Mucosa of descending colon (tissue), 3 donors: ENCODE measurements at regions not wholly inside any gene's neighbourhood (a gene's known extent, or its start where the extent isn't known, plus 50 kb on each side); places are given as distances from the start of the nearest gene placed in this dataset.

Source experiments
- ATAC-seq: fragments of 200-7000 bp; cut with Tn5 transposase; one replicate; pipeline ENCODE4 v1.9.1; 2020; ENCODE audit warnings: mild to moderate bottlenecking, moderate library complexity
- DNase-seq, 3 donors: peaks; one replicate each; pipeline ENCODE4 v3.0.0-alpha.2; 2020
- H3K36me3 ChIP-seq: fragments of 200-600 bp; one replicate; pipeline ENCODE4 v1.8.0; 2021; ENCODE audit warnings: low read depth, mild to moderate bottlenecking
- H3K4me1 ChIP-seq: fragments of 200-600 bp; one replicate; pipeline ENCODE4 v1.8.0; 2021; ENCODE audit warnings: low read depth, mild to moderate bottlenecking
- H3K4me3 ChIP-seq: fragments of 200-600 bp; one replicate; pipeline ENCODE4 v1.8.0; 2021; ENCODE audit warnings: mild to moderate bottlenecking
- H3K9me3 ChIP-seq: fragments of 200-600 bp; one replicate; pipeline ENCODE4 v1.8.0; 2021; ENCODE audit warnings: mild to moderate bottlenecking
- CTCF ChIP-seq: fragments of 200-600 bp; IDR thresholded peaks from one replicate; pipeline ENCODE4 v1.8.0; 2022; ENCODE audit warnings: antibody characterized with exemption, mild to moderate bottlenecking
- intact Hi-C, 2 donors: fragments of 100-400 bp; cut with DNase I in 1 of 2; cut with micrococcal nuclease in 1 of 2; formaldehyde crosslinking; loops; one replicate each; pipeline versions ENCODE4 v1.11.0 to v1.11.1; 2022; cut with DNase I, micrococcal nuclease
- donor health status: DM: no; HTN: no; CAD: no; lungs with moderate emphysema.
- donor health status: DM: no; HTN: no; CAD: no.
- donor health status: DM: no; HTN: yes; CAD: no.

- DNase-seq = no peak
Observed at GRCh38 chr16:35492225-35492624, 2032.8 kb downstream of the TP53TG3F start.

GRCh38 chr16:35497399-35497798, 2038.0 kb downstream of the TP53TG3F start:
- TF ChIP-seq CTCF = no peak
- Histone ChIP-seq H3K36me3 (no peaks in the 10 kb centered on the region), H3K9me3 (peaks cover 68% of the 10 kb centered on the region), H3K4me1 (no peaks in the 10 kb centered on the region), H3K4me3 (no peak overlapping the region)
- DNase-seq (no peak), ATAC-seq (no peak)
- intact Hi-C loops = no loop called here

More at GRCh38 chr16:35492225-35492624, 2032.8 kb downstream of the TP53TG3F start:
- peaks cover 58% of the 10 kb centered on the region for H3K9me3 ChIP-seq
- no peaks in the 10 kb centered on the region for H3K4me1 ChIP-seq
- TF ChIP-seq CTCF = no peak
- intact Hi-C loops = no loop called here
- no peak overlapping the region for H3K4me3 ChIP-seq
- H3K36me3 ChIP-seq = no peaks in the 10 kb centered on the region
- ATAC-seq = no peak

DNA sequence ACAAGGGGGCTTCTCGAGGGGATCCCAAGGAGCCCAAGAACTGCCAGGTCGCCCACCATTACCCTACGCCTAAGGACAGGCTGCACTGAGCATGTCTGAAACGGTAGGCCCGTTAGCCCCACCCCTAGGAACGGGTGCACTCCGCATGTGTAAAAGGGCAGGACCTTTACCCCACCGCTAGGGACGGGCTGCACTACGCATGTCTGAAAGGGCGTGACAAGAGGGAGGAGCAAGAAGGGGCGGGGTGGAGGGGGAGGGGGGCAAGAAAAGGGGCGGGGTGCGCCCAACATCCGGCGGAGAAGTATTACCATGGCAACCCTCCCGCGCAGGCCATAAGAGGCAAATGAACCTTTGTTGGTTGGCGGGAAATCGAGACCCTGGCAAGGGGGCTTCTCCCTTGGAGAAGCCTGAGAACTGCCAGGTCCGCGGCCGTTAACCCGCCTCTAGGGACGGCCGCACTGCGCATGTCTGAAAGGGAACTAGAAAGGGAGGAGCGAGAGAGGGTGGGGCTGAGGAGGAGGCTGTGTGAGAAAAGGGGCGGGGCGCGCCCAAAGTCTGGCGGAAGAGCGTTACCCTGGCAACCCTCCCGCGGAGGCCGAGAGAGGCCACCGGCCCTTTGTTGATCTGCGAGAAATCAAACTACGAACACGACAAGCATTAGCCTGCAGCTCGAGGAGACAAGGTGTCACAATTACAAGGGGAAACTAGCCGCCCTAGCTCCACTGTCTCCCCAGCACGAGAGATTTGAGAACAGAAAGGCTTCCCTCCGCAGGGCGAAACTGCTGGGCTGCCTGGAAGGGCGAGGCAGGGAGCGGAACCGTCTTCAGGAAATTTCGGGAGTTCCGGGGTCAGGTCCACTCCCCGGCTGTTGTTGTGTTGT, 2046.8 kb downstream of the TP53TG3F start:
- DNase-seq (no peak), ATAC-seq (no peak)

GRCh38 chr16:35506898-35507194, 2047.4 kb downstream of the TP53TG3F start:
- DNase-seq (no peak), ATAC-seq (no peak)
- H3K4me1 ChIP-seq = no peaks in the 10 kb centered on the region
- H3K4me3 ChIP-seq = no peak overlapping the region
- intact Hi-C loops = no loop called here
- TF ChIP-seq CTCF = no peak
- H3K9me3 ChIP-seq = peaks cover 59% of the 10 kb centered on the region
- H3K36me3 ChIP-seq = no peaks in the 10 kb centered on the region

More for the DNA sequence above, 2046.8 kb downstream of the TP53TG3F start:
- no peaks in the 10 kb centered on the region for H3K36me3 ChIP-seq
- no peak overlapping the region for H3K4me3 ChIP-seq
- H3K4me1 ChIP-seq = no peaks in the 10 kb centered on the region
- intact Hi-C loops = no loop called here
- TF ChIP-seq CTCF = no peak
- H3K9me3 ChIP-seq = peaks cover 59% of the 10 kb centered on the region

DNA sequence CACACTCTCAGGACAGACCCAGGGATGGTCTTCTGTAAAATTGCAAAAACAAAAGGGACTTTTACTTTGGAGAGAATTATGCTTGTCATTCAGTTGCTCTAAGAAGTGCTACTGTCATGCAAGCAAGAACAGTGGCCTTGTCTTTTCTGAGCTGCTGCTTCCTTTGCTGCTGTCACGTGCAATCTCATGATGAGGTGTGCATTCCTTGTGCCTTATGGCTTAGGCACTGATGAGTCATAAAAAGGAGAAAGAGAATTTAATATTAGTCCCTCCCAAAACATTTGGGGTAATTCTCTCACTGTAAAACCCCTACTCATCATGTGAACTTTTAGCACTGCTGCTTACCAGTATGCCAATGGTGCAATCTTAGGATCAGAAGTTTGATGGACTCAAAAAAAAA, 2051.3 kb downstream of the TP53TG3F start:
- no peak for TF ChIP-seq CTCF
- H3K9me3 ChIP-seq = peaks cover 69% of the 10 kb centered on the region
- intact Hi-C loops = no loop called here

More for the DNA sequence above, 2051.3 kb downstream of the TP53TG3F start:
- no peak for DNase-seq
- Histone ChIP-seq H3K4me1 (no peaks in the 10 kb centered on the region), H3K36me3 (no peaks in the 10 kb centered on the region), H3K4me3 (no peak overlapping the region)
- no peak for ATAC-seq
